IPS DF 4.7 (cell line): ENCODE measurements at regions not wholly inside any gene's neighbourhood (a gene's known extent, or its start where the extent isn't known, plus 50 kb on each side); places are given as distances from the start of the nearest gene placed in this dataset.
"Not testable (repeated sequence)": the region's sequence is repeated elsewhere in the genome, so short reads cannot be mapped to it uniquely, and the experiment has no call there.

Experiments used
- DNase-seq: peaks from one replicate; pipeline ENCODE4 v3.0.0-alpha.2; 2013; ENCODE audit warnings: low spot score; ENCODE audit errors: extremely low read depth

DNA sequence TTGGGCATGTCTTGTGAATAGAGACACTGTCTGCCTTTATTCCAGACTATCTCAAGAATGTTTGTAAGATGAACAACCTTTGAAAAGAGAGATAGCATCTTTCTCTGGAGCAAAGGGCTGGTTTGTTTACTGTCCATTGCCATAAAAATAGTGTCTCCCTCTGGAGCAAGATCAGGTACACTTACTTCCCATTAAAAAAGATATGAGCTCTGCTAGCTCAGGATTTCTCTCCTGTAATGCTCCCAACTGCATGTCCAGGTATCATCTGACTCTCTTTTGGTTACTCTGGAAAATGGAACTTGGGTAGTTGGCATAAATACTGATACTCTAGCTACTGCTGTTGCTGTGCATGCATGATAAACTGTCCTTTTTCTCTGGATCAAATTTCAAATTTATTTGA, 381.1 kb downstream of the TFEC start:
- DNase-seq: no peak

DNA sequence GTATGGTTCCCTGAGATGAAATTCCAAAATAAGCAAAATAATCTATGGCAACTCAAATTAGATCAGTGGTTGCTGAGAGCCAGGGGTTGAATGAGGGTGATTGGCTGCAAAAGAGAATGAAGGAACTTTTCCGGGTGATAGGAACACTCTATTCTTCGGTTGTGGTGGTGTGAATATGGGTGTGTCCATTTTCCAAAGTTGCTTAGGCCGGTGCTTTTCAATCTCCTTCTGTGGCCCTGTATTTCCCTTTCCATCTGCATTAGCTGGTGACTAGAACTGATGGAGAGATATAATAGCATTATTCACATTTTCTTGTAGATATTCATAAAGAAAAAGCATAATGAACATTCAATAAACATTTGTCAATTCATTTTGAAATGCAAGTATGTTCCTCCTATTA, 382.9 kb downstream of the TFEC start:
- no peak for DNase-seq

DNA sequence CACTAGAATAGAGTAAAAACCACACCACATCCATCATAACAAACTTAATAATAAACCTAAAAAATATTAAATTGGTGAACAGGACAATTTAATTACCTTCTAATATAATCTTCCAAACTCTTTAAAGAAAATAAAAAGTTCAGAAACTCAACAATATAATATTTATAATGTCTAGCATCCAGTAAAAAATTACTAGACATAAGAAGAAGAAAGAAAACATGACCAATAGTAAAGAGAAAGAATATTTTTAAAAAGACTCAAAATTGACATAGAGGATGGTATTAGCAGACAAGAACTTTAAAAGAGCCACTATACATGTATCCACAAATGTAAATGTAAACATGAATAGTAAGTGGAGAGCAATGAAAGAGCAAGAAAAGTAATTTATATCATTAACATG, 388.4 kb downstream of the TFEC start:
- DNase-seq: no peak

DNA sequence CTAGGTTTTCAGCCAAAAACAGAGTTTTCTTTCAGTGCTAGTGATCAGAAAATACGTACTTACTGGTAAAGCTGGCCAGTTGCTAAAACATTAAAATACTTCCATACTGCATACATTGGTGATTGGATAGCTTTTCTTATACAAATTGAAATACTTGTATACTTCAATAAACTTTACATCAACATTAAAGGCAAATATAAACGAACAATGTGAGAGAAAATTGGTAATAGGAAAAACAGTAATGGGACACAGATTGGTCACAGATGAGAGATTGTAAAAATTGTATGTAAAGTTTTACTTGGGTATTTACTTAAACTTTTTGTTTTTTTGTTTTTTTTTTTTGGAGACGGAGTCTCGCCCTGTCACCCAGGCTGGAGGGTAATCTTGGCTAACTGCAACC, 391.7 kb downstream of the TFEC start:
- no peak for DNase-seq

DNA sequence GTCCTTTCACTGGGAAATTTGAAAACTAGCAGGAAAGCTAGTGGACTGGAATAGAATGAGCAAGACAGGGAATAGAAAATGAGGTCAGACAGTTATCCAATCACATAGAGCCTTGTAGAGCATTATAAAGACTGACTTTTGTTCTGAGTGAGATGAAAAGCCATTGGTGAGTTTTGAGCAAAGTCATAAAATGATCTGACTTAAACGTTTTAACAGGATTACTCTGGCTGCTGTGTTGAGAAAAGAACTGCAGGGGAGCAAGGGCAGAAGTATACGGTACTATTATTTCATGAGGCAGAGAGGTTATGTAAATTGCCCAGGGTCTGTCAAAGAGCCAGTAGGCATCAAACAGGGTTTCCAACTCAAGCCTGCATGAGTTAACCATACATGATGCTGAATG, 393.4 kb downstream of the TFEC start:
- DNase-seq: no peak

DNA sequence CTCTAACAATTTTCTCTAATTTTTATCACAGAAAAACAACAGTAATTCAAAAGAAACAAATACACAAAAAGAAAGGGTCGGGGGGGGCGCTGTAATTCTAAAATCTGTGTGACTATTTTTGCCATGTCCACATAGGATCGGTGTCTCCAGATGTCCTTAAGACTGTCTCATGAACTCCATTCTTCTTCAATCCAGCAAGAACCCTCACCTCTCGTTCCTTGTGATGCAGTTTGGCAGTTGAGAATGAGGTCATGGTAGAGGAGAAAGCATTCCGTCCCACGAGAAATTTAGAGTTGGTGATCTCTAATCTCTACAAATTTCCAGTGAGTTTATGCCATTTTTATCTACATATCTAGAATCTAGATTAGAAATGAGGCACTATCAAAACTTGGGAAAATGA, 394.7 kb downstream of the TFEC start:
- no peak for DNase-seq

DNA sequence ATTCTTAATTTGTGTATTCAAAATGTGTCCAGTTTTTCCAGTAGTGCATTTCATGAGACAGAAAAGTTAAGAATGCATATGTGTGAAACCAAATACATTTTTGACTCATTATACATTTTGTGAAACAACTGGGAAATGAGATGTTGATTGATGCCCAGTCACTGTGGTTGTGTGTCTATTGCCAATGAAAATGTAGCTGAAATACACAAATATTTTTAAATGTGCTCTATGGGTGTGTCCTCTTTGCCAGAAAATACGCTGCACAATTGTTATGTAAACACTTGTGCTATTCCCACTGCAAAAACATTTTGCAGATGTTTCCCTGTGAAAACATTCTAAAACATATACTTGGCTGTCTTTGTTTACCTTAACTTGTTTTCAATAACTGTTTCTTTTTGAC, 395.2 kb downstream of the TFEC start:
- no peak for DNase-seq

DNA sequence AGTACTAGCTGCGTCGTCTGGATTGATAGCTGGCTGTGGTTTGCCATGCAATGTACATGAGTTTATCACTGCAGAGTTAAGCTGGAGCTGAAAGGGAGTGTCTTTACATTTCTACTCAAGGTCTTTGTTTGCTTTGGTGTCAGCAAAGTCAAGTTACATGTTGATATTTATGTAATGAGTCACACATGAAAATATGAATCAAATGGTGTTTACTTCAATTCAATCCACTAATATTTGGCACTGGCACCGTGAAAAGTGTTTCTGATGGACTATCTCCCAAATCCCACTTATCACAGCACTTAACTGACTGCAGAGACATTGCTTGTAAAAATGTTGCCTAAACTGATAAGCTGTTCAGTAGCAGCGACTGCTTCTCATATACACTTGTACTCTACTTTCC, 395.9 kb downstream of the TFEC start:
- DNase-seq: no peak

DNA sequence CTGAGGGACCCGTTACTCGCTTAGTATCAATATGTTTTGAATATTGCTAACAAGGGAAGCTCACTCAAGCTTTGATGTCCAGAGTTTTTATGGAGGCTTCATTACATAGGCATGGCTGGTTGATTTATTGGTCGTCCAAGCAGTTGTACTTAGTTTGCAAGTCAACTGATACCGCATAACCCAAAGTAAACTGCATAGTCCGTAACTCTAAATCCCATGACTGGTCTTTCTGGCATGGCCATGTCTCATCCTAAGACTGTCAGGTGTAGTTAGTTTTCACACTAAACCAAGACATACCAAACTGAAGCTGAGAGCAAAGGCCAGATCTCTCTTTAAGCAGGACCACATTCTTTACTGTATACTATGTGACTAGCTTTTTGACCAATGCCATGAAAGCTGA, 397.9 kb downstream of the TFEC start:
- no peak for DNase-seq

DNA sequence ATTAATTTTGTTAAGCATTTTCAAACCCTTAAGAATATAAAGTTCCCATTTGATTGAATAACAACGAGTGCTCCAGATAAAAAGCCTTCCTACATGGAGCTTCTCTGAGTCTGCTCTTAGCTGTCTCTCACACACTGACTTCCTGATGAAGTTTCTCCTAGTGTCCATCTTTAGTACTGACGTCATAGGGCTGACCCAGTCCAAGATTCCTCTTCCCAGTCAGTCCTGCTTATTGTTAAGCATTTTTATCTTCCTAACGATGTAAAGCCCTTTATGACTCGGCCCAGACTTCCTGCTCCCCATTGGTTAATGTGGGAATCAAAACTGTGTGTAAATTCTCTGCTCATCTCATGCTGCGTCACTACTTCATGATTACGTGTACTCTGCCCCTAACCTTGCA, 398.8 kb downstream of the TFEC start:
- DNase-seq: no peak

DNA sequence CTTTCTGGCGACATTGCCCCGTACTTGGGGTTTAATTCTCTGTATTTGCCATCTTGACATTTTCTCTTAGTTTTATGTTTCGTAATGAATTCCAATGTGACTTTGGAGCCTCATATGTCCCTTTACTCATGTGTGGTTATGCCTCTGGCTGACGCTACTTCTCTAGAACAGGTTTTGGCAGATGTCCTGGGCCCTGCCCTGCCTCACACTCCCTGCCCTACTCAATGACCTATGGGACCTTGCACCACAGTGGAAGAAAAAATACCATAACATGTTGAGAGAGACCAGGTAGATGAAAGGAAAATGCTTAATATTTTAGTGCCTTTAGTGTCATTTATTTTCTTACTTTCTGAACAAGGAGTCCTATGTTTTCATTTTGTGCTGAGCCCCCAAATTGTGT, 400.5 kb downstream of the TFEC start:
- DNase-seq: no peak

DNA sequence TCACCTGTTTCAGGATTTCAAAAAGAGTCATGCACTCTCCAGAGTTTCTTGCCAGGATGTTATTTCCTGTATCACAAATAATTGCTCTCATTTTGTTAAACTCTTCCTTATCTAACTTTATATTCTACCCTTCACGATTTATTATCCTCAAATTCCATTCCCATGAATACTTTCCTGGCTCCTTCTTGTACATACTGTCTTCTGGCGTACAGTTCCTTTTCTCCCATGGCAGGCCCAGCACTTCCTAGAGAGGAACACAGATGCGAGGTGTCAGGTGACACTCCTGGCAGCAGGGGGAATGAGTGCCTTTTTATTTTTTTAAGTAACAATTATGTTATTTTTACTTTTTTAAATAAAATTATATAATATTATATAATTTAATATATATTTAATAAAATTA, 411.9 kb downstream of the TFEC start:
- DNase-seq: no peak

DNA sequence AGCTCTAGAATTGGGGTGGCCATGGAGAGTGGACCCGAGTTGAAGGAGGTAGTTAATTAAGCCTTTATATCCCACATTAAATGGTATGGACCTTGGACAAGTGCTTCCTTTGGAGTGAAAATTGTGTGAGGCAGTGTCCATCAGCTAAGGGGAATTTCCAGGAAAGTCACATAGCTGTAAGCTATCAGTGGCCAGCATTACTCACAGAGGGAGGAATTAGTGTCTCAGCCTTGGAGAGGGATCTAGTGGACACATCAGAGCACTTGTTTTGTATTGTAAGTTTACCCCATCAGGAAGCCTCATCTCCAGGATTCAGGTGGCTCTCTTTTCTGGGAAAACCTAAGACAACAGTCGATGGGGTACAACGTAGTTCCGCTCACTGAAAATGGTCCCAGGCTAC, 416.7 kb downstream of the TFEC start:
- no peak for DNase-seq

DNA sequence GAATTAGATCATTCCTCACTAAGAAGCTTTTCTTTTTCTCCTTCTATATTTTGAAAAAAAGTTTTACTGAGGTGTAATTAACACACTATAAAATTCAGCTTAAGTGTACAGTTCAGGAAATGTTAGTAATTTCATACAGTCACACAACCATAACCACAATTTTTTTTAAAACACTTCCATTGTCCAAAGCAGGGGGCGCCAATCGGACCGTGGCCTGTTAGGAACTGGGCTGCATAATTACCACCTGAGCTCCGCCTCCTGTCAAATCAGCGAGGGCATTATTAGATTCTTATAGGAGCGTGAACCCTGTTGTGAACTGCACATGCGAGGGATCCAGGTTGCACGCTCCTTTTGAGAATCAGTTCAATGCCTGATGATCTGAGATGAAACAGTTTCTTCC, 427.1 kb downstream of the TFEC start:
- DNase-seq: no peak

DNA sequence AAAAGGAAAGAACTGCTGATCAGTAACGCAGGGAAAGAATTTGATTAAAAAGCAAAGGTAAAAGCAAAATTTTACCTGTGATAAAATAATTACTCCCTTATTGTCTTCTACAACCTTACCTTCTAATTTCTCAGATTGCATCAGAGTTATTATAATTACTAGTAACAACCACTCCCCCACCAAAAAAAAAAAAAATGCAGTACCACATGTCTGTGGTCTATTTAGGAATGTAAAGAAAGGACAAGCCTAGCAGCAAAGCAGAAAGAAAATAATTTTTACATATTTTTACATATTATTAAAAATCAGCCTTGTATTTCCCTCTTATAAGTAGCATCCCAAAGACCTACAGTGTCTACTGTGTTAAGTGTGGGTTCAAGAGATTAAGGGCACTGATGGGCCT, 430.4 kb downstream of the TFEC start:
- DNase-seq: no peak

DNA sequence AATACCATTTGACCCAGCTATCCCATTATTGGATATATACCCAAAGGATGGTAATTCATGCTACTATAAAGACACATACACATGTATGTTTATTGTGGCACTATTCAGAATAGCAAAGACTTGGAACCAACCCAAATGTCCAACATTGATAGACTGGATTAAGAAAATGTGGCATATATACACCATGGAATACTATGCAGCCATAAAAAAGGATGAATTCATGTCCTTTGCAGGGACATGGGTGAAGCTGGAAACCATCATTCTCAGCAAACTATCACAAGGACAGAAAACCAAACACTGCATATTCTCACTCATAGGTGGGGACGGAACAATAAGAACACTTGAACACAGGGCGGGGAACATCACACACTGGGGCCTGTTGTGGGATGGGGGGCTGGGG, 431.4 kb downstream of the TFEC start:
- DNase-seq: not testable (repeated sequence)

DNA sequence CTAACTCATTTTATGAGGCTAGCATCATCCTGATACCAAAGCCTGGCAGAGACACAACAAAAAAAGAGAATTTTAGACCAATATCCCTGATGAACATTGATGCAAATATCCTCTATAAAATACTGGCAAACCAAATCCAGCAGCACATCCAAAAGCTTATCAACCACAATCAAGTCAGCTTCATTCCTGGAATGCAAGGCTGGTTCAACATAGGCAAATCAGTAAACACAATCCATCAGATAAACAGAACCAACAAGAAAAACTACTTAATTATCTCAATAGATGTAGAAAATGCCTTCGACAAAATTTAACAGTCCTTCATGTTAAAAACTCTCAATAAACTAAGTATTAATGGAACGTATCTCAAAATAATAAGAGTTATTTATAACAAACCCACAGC, 433.3 kb downstream of the TFEC start:
- DNase-seq: not testable (repeated sequence)

DNA sequence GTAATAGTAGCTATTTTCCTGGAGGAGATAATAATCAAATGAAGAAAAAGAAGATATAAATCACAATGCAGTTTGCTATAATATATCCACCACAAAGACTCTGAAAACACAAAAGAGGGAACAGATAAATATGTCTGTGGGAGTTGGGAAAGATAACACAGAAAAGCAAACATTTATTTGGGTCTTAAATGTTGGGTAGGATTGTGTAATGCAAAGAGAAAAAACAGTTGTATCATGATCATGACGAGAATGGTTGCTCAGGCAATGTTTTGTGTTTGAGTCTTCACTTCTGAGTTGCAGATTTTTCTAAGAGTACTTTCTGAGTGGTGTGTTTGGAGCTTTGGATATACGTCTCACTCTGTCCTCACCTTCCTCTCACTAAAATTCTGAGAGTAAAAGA, 437.5 kb downstream of the TFEC start:
- DNase-seq: no peak

DNA sequence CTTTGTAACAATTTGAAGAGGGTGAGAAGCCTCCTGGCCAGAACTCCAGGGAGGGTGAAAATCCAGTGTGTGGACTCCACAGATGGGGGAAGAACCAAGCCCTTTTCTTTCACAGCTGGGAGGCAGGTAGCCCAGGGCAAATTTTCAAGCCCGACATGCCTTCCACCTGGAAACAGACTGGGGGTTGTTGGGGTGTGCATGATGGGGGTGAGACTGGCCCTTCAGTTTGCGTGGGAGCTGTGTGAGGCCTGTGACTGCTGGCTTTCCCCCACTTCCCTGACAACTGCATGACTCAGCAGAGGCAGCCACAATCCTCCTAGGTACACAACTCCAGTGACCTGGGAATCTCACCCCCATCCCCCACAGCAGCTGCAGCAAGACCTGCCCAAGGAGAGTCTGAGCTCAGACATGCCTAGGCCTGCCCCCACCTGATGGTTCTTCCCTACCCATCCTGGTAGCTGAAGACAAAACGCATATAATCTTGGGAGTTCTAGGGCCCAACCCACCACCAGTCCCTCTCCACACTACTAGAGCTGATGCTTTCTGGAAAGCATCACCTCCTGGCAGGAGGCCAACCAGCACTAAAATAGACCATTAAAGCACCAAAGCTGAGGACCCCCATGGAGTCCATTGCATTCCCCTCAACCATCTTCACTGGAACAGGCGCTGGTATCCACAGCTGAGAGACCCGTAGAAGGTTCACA, 445.4 kb downstream of the TFEC start:
- DNase-seq: no peak

DNA sequence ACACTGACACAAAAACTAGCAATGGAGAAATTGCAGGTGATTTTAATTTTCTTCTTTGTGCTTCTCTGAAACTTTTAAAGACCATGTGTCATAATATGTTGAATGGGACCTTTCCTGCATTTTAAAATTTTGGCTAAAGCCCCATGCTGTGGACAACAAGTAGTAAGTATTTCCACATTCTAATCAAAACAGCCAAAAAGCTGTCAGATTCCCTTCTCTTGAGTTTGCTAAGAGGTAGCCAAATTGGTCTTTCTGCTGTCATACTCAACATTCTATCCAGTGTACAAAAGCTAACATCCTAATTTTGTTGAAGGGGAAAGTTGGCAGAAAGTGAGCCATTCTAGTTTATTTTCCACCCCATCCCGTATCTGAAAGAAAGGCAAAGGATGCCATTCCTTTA, 447.6 kb downstream of the TFEC start:
- no peak for DNase-seq

DNA sequence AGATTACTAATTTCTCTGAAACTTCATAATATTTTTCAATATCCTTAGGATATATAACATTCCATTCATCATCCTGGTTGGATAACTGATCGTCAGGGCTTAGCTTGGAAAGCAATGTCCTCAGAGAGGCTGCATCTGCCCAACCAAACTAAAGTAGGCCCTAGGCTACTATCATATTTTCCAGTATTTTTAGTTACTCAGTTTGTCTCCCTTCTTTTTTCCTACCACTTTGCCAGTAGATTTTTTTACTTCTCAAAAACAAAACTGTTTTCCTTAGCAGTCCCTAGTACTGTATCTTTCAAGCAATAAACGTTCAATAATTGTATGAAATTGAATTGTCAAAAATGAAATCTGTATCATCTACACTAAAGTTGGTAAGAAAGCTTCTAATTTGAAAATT, 452.0 kb downstream of the TFEC start:
- no peak for DNase-seq

DNA sequence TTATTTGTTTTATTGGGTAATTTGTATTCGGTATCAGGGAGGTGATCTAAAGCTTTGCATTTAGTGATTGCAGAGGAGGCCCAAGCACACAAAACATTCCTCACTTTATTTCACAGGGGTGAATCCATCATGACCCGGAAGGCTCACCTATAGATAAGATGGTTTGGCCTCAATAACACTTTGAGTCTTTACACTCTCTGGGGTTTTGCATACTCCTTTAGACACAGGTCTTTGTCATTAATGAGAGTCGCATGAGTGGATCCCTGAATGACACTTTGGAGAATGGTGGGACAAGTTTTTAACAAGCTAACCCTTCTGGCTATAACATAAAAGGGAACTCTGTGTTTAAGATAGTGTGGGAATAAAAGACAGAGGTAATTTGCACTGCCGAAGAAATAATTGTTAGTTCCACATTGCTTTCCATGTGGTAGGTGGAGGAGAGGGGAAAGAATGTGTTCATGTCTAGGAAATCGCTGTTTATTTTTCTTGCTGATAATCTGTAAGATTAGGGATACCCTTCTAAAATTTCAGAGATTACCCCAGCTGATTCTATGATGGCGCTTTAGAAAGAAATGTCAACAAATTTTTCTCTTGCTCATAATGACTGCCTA, 455.8 kb downstream of the TFEC start:
- no peak for DNase-seq

DNA sequence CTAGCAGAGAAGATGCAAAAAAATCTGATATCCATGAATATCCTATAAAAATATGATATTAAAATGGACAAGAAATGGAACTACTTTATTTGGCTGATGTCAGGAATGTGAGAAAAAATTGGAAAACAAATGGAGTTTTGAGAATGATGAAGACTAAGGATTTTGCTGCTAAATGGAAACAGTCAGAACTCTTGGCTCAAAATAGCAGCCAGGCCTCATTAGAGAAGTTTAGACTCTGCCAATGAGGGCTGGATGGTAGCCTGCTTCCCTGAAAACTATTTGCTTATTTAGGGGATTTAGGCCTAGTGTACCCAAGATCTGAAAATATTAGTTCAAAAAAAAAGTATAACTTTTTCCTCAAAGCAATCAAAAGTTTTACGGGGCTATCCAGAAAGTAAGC, 458.5 kb downstream of the TFEC start:
- DNase-seq: no peak
